HG02852 (cell line): ENCODE measurements at regions not wholly inside any gene's neighbourhood (a gene's known extent, or its start where the extent isn't known, plus 50 kb on each side); places are given as distances from the start of the nearest gene placed in this dataset.
"Not testable (repeated sequence)": the region's sequence is repeated elsewhere in the genome, so short reads cannot be mapped to it uniquely, and the experiment has no call there.

Source experiments
- ATAC-seq: cut with Tn5 transposase; IDR thresholded peaks from one replicate; pipeline ENCODE4 v1.9.1; 2021; ENCODE audit warnings: mild to moderate bottlenecking, moderate library complexity; ENCODE audit not compliant: unreplicated experiment

DNA sequence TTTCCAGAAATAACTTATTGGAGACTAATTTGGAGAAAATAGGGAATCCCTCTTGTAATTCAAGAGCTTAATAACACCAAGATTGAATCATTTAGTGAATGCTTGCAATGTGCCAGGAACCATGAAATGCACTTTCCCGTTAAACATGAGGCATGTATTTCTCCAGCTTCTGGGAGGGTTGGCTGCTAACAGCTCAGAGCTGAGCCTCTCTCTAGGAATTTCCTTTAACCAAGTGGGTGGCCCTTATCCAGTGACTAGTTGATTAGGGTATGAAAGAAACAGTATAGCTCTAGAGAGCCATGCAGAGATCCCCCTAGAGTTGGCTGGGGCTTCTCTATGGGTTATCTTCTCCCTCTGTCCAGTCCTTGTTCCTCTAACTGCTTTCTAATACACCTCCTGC lies 356.4 kb upstream of the GOT2 start:
- ATAC-seq, result no peak

DNA sequence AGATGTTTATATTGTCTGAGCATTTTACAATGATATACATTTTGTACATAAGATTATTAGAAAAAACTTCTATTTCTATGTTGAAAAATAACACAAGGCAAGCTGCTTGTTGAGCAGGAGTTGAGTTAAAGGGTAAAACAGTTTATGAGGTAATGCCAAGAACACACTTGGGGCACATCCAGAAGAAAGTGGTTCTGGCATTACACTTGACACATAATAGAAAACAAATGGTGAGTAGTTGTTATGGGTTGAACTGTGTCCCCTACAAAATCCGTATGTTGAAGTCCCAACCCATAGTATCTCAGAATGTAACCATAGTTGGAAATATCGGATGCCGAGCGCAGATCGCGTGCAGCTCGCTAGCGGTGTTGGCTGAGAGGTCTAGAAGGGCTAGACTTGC lies 354.3 kb upstream of the GOT2 start:
- no peak for ATAC-seq

DNA sequence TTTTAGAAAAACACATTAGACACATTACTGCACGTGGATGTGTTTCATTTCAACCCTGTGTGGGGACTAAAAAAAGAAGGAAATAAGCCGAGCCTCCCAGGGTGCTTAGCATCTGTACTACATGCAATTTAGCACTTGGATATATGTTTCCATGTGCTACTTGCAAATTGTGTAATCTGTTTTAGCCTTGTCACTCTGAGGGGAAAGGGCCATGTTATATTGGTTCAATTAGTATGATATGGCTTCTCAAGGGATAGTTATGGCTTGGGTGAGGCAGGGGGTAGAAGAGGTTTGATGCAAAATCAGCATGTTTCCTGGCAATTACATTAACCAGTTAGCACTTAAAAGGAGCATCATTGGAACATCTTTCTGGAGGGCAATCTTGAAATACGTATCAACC lies 353.5 kb upstream of the GOT2 start:
- ATAC-seq, result no peak

DNA sequence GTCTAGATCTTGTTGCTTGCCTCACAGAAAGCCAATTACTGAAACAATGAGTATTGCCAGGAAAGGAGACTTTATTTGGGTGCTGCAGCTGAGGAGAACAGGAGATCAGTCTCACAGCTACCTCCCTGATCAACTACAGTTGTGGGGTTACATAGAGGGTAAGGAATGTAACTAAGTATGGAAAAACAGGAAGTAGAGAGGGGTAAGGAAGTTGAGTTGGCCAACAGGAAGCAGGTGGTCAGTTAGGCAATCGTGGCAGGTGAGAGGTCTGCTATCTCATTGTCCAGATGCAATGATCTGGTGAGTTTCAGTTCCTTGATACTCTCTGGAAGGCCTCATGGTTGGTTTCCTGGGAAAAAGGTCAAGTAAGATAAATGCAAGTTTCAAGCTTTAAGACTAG lies 333.1 kb upstream of the GOT2 start:
- no peak for ATAC-seq

DNA sequence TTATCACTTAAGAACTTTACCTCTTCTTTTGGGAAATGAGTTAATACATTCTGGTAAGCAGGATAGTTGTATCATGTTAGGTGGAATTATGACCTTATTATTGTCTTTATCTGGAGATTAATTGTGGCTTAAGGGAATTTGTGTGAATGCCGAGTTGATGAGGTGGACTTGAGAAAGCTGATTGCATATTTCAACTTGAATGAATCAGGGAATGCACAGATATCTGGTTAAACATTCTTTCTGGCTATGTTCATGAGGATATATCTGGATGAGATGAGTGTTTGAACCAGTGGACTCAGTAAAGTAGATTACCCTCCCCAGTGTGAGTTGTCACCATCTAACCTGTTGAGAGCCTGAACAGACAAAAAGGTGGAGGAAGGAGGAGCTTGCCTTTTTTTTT lies 326.1 kb upstream of the GOT2 start:
- no peak for ATAC-seq

DNA sequence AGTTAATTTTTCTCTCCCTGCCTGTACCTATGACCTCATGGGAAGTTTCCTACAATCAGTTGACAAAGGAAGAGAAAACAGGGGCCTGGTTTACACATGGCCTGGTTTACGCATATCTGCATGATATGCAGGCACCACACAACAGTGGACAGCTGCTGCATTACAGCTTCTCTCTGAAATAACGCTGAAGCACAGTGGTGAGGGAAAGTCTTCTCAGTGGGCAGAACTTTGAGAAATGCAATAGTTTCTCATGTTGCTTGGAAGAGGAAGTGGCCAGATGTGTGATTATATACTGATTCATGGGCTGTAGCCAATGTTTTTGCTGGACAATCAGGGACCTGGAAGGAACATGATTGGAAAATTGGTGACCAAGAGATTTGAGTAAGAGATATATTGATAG lies 324.1 kb upstream of the GOT2 start:
- no peak for ATAC-seq

DNA sequence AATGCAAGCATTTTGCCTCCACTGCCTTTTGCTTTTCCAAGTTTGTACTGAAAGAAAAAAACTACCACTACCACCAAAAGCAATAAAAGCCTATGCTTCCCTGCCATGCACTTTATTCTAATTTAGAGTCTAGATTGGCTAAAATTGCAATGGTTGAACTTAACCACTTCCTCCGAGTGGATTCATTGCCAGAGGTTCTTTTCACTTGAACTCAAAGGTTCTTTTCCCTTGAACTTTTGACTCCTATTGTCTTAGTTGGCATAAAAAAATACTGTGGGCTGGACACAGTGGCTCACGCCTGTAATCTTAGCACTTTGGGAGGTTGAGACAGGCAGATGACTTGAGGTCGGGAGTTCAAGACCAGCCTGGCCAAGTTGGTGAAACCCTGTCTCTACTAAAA lies 319.8 kb upstream of the GOT2 start:
- no peak for ATAC-seq

DNA sequence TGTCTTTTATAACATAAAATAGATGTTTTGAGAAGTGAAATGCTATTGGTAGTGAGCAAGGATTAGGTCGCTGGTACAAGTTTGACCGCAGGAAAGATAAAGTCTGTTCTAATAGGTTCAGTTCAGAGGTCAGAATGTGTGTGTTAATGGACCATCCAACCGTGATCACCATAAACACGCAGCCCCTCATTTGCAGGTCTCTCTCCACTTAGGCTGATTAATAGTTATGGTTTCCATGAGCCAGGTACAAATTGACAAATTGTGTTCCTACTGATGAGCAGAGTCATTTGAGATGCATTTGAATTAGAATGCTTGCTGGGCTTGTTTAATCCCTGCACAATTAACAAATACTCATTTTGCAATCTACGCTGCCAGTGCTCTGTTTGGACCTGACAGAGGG lies 318.1 kb upstream of the GOT2 start:
- no peak for ATAC-seq

DNA sequence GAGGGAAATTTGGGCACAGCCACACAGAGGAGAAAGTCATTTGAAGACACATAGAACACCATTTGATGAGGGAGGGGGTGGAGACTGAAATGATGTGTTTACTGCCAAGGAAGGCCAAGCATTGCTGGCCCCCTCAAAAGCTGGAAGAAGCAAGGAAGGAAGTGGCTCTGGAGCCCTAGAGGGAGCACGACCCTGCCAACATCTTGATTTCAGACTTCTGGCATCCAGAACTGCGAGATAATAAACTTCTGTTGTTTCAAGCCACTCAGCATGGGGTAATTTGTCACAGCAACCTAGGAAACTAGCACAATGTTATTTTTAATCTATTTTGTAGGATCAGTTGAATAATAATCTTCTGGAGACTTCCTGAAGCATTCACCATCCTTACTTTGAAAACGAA lies 314.8 kb upstream of the GOT2 start:
- no peak for ATAC-seq

DNA sequence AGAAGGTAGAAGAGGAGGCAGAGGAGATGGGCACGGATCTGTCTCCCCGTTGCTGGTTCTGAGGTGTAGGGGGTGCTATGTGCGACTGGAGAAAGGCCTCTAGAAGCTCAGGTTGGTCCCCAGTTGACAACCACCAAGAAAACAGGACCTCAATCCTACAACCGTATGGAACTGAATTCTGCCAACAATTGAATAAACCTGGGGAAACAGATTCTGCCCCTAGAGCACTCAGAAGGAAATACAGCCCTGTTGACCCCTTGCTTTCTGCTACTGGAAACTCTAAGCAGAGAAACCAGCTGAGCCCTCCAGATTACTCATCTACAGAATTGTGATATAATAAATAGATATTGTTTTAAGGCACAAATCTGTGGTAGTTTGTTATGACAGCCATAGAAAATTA lies 313.0 kb upstream of the GOT2 start:
- ATAC-seq, result no peak

DNA sequence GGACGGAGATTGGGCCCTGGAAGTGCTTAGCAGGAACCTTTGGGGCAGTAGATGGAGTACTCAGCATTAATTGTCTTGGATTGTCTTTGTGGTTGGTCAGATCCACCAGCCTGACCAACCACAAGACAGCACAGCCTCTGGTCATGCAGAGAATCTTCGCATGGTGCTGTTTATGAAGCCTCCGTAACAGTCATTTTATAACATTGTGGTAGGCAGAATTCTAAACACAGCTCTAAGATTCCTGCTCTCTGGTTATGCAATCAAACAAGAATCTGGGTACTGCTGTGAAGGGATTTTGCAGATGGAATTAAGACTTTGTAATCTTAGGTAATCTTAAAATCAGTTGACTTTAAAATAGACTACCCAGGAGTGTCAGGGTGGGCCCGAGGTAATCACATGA lies 312.2 kb upstream of the GOT2 start:
- no peak for ATAC-seq

DNA sequence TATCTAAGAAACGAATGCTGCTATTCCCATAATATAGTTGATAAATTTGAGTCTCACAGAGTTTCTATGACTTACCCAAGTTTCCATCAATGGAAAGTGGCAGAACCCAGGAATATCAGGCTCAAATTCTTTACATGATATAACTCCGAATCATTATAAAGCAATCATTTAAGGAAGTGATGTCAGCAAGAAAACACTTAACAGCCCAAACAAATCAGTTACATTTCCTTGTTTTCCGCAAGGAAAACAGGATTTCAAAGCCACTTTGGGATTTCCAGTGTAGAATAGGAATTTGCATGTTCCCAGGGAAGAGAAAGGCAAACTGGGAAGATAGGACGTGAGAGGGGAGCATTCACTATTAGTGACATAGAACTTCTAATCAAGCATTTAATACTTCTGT lies 311.4 kb upstream of the GOT2 start:
- no peak for ATAC-seq

DNA sequence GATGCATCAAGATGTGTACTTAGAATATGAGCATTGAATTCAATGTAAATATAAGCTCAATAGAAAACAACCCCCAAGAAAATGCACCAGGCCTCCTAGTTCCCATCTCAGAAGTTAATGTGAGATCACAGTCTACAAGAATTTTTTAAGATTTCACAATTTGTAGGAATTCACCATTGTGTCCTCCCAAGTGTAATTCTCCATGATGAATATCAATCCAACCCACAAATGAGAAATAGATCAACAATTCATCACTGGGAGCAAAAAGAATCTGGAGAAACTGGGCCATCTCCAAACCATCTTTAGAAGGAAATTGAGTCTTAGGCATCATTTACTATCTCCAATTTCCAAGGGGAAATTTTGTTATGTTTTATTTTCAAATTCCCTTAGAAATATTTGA lies 310.5 kb upstream of the GOT2 start:
- no peak for ATAC-seq

DNA sequence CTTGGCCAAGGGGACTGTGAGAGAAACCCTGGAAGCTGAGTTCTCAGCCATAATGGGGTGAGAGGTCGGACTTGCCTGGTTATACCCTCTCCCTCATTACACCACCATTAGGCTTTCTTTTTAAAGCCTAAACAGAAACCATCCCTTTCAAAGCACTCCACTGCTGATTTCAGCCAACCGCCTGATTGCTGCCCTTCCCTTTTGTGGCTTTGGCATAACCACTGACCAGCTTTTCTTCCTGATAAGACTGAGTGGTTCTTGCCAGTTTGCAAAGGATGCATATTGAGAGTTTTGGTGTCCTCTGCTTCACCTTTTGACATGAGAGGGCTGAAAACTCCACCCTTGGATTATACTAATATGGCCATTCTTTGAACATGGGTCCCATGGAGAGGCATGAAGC lies 308.2 kb upstream of the GOT2 start:
- no peak for ATAC-seq

DNA sequence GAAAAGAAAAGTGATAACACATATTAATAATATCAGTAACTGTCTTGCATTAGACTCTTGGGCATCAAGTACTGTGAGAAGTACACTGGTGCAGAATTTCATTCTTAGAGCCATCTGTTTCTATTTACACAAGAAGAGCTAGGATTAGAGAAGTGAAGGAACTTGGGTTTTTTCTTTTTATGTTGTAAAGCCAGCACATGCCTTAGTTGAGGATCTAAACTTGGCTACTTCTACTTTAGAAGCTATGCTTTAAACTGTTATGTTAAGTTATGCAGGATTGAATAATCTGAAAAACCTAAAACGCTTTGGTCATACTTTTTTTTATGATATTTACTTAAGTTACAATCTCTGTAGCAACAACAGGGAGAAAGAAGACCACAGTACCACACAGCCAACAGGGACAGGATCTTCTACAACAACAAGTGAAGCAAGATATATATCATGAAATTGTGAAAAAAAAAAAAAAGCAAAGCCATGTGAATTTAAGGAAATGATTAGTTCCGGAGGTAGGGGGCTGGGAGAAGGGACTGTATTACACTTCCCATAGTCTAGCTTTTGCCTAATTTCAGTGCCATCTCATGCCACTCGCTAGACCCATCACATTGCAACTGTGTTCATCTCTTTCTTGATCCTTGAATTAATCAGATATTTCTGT lies 305.1 kb upstream of the GOT2 start:
- ATAC-seq, result no peak

DNA sequence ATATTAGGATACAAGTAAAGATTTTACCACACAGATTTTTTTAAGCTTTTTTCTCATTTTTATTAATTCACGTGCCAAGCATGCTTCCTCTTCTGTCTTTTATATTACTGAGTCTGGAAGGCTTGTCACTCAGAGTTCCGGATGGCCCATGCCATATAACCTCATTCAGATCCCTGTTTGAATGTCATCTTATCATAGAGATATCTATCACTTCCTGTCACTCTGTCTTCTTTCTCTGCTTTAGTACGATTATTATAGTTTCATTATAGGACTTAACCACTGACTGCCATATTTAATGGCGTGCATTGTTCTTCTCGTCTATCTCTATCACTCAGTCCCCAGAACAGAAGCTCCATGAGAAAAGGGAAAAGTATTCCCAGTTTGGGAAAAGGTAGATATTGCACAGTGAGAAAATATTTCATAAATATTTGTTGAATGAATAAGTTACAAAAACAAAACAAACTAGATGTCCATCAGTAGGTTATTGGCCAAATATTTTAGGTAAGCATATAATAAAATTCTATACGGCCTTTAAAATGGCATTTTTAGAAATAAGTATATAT lies 296.9 kb upstream of the GOT2 start:
- ATAC-seq, result no peak

DNA sequence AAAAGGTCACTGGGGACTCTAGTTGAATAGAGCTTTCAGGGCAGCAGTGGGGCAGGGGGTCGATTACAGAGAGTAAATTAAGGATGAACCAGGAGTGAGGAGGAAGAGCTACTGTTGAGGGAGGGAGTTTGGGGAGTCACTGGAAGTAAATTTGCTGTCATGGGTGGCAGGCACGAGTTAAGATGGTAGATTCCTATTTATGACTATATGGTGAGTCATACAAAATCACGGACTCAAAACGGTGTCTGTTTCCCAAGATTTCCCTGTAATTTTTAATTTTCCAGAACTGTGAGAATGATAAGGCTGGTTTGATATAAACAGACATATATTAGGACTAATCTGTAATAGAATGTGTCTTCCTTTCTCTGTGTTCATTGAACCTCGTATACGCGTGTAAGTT lies 287.6 kb upstream of the GOT2 start:
- no peak for ATAC-seq

DNA sequence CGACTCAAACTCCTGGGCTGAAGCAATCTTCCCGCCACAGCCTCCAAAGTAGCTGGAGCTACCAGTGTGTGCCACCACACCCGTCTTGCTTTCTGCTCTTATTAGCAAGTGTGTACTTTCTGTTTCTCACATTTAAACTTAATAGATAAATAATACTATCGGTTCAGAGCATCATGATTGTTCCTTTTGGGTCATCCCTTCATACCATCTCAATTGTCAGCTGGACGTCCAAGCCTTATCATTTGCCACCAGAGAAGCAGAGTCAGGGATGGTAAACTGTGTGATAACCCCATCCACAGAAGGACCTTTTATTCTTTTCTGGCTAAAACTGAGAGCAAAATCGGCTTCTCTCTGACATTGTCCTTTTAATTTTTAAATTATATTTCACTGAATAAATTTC lies 279.8 kb upstream of the GOT2 start:
- no peak for ATAC-seq

DNA sequence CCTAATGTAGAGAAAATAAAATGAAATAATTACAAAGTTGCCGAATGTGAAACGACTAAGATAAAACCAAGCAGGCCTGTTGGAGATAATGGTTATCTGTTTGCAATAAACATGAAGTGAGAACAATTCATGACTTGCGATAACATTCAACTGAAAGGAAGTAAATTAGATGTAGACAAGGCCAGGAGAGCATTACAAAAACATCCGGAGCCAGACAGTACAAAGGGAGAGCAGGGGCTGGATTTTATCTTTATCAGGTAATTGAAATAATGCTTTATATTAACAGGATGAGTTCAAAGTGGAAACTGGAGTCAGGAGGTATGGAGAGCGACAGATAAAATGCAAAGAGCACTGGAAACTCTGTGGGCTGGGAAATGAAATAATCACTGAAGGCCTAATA lies 265.6 kb upstream of the GOT2 start:
- no peak for ATAC-seq

DNA sequence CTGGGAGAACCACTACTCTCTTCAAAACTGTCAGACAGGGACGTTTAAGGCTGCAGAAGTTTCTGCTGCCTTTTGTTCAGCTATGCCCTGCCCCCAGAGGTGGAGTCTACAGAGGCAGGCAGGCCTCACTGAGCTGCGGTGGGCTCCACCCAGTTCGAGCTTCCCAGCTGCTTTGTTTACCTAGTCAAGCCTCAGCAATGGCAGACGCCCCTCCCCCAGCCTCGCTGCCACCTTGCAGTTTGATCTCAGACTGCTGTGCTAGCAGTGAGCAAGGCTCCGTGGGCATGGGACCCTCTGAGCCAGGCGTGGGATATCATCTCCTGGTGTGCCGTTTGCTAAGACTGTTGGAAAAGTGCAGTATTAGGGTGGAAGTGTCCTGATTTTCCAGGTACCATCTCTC lies 258.6 kb upstream of the GOT2 start:
- ATAC-seq, result not testable (repeated sequence)

DNA sequence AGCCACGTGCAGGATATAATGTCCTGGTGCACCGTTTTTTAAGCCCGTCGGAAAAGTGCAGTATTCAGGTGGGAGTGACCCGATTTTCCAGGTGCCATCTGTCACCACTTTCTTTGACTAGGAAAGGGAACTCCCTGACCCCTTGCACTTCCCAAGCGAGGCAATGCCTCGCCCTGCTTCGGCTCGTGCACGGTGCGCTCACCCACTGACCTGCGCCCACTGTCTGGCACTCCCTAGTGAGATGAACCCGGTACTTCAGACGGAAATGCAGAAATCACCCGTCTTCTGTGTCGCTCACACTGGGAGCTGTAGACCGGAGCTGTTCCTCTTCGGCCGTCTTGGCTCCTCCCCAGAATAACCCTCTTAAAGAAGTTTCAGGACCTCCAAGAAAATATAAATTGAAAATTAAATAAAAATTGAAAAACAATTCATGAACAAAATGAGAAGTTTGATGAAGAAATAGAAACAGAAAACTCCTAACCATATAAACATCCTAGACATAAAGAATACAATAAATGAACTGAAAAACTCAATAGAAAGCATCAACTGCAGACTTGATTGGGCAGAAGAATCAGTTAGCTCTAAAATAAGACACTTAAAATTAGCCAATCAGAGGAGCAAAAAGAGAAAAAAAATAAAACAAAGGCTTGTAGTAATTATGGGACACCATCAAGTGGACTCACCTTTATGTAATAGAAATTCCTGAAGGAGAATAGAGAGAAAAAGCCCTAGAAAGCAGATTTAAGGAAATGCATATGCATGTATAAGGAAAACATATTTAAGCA lies 249.3 kb upstream of the GOT2 start:
- ATAC-seq, result not testable (repeated sequence)

DNA sequence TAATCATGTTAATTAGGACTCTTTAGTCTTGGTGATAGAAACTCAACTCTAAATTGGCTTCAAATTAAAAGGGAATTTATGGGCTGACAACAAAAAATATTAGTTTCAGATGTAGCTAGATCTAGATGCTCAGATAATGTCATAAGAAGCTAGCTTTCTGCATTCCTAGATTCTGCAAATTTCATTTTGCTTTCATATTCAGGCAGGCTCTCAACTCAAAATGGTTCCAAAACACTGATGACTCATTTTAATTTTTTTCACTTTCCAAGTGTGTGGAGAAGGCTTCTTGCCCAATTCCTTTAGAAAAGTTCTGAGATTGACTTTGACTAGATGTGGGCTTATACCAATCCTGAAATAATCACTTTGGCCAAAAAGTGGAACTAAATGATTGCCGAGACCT lies 236.7 kb upstream of the GOT2 start:
- peak; percentile 85 for ATAC-seq

DNA sequence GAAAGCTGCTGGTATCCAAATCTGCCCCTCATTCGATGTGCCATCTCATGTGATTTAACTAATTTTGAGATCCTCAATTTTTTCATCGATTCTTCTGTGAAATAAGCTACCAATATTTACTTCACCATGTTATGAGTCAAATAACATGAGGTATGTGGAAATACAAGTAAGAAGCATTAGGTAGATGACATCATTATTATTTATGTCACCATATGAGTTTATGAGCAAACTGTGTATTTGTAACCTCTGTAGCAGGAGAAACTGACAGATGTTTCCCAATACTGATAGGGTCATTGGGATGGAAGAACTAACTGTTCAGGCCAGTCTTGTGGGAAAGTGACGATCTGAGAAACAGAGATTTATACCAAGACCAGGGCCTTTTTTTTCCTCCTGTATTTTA lies 229.4 kb upstream of the GOT2 start:
- no peak for ATAC-seq
